PC-9 (cell line): ENCODE measurements at regions not wholly inside any gene's neighbourhood (a gene's known extent, or its start where the extent isn't known, plus 50 kb on each side); places are given as distances from the start of the nearest gene placed in this dataset.

Source experiments
- BruUV-seq: library from RNA; stranded (reverse); fragments of 400-500 nt; replicated peaks from 2 replicates; lab custom pipeline; 2021; lab: Mats Ljungman, UMichigan
- CTCF ChIA-PET: fragments of 300-600 bp; sonication (Branson Sonifier 250); formaldehyde crosslinking; loops from one replicate; lab custom pipeline; 2022; ENCODE audit warnings: antibody characterized with exemption; lab: Charles Lee
- POLR2A ChIA-PET: fragments of 300-600 bp; sonication (Branson Sonifier 250); formaldehyde crosslinking; loops from one replicate; lab custom pipeline; 2022; ENCODE audit warnings: antibody characterized with exemption; ENCODE audit not compliant: unreplicated experiment; lab: Charles Lee
- DNase-seq, 2 experiments: peaks; one replicate each; pipeline versions ENCODE4 v3.0.0 to v3.0.0-alpha.2; 2015 to 2022; ENCODE audit warnings: mixed read lengths in 1 of 2
- H2AFZ ChIP-seq: fragments of 200-600 bp; sonication (generic); 2 replicates; pipeline ENCODE4 v1.8.1; 2017; ENCODE audit warnings: antibody characterized with exemption
- H3F3A ChIP-seq: fragments of 200-600 bp; sonication (generic); 2 replicates; pipeline ENCODE4 v1.8.1; 2017; ENCODE audit warnings: antibody characterized with exemption, mild to moderate bottlenecking, low read depth; ENCODE audit not compliant: insufficient read depth
- H3K27ac ChIP-seq: fragments of 200-600 bp; sonication (generic); 2 replicates; pipeline ENCODE4 v1.6.1; 2016; ENCODE audit warnings: mixed run types
- H3K27me3 ChIP-seq: fragments of 200-600 bp; sonication (generic); 2 replicates; pipeline ENCODE4 v1.6.1; 2016; ENCODE audit warnings: low read depth, mixed run types; ENCODE audit not compliant: insufficient read depth
- H3K36me3 ChIP-seq: fragments of 200-600 bp; sonication (generic); 2 replicates; pipeline ENCODE4 v1.6.1; 2016; ENCODE audit warnings: low read depth, mixed run types
- H3K4me1 ChIP-seq: fragments of 200-600 bp; sonication (generic); replicated peaks from 2 replicates; pipeline ENCODE4 v1.6.1; 2016; ENCODE audit warnings: mixed run types; ENCODE audit not compliant: insufficient read depth
- H3K4me2 ChIP-seq: fragments of 200-600 bp; sonication (generic); 2 replicates; pipeline ENCODE4 v1.6.1; 2017; ENCODE audit warnings: mixed run types
- H3K4me3 ChIP-seq: fragments of 200-600 bp; sonication (generic); 2 replicates; pipeline ENCODE4 v1.6.1; 2016; ENCODE audit warnings: mixed run types
- H3K79me2 ChIP-seq: fragments of 200-600 bp; sonication (generic); 2 replicates; pipeline ENCODE4 v1.6.1; 2017; ENCODE audit warnings: low read depth, mixed run types
- H3K9me2 ChIP-seq: fragments of 200-600 bp; sonication (generic); 2 replicates; pipeline ENCODE4 v1.8.1; 2017; ENCODE audit warnings: mild to moderate bottlenecking; ENCODE audit not compliant: insufficient read depth
- H3K9me3 ChIP-seq: fragments of 200-600 bp; sonication (generic); 2 replicates; pipeline ENCODE4 v1.8.1; 2016; ENCODE audit warnings: low read depth; ENCODE audit not compliant: insufficient read depth
- H4K20me1 ChIP-seq: fragments of 200-600 bp; sonication (generic); 2 replicates; pipeline ENCODE4 v1.8.1; 2017; ENCODE audit not compliant: insufficient read depth
- EZH2 ChIP-seq: fragments of 200-600 bp; sonication (generic); IDR thresholded peaks from 2 replicates; pipeline ENCODE4 v1.8.0; 2017; ENCODE audit warnings: antibody characterized with exemption, low read depth
- intact Hi-C: fragments of 100-400 bp; cut with micrococcal nuclease; formaldehyde crosslinking; loops from one replicate; pipeline ENCODE4 v1.10.0; 2022; ENCODE audit not compliant: unreplicated experiment
- TF ChIP-seq, protein P1 (sequence below): fragments of 200-600 bp; sonication (generic); conservative IDR thresholded peaks from 2 replicates; pipeline ENCODE4 v1.6.1; 2017; ENCODE audit warnings: mixed run types, antibody characterized with exemption, mild to moderate bottlenecking, moderate library complexity

DNA sequence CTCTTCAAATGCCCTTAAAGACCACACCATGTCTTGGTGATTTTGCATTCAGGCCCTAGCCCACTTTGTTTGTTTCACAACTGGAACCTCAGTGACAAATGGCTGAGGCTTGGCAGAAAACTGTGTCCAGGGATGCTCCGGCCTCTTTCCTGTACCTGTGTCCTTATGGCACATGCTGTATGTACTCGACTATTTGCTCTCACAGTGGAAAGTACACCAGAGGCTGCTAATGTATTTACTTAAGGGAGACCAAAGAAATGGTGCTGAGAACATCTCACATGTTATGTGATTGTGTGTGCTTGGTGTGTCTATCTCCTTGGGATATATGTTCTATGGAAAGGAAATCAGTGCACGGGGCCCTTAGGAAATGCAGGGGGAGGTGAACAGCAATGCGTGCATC is 263.3 kb downstream of the GADD45G start:
- no peak for DNase-seq
- Histone ChIP-seq H3K9me2 (no peaks in the 10 kb centered on the region), H3K4me2 (no peak overlapping the region), H3K27me3 (peaks cover 88% of the 10 kb centered on the region), H3K27ac (no peak overlapping the region), H3K36me3 (no peaks in the 10 kb centered on the region), H2AFZ (no peak overlapping the region), H4K20me1 (no peaks in the 10 kb centered on the region), H3F3A (no peaks in the 10 kb centered on the region), H3K4me1 (no peaks in the 10 kb centered on the region), H3K9me3 (no peaks in the 10 kb centered on the region), H3K79me2 (no peaks in the 10 kb centered on the region), H3K4me3 (no peak overlapping the region)
- intact Hi-C loops = no loop called here
- TF ChIP-seq, protein P1, sequence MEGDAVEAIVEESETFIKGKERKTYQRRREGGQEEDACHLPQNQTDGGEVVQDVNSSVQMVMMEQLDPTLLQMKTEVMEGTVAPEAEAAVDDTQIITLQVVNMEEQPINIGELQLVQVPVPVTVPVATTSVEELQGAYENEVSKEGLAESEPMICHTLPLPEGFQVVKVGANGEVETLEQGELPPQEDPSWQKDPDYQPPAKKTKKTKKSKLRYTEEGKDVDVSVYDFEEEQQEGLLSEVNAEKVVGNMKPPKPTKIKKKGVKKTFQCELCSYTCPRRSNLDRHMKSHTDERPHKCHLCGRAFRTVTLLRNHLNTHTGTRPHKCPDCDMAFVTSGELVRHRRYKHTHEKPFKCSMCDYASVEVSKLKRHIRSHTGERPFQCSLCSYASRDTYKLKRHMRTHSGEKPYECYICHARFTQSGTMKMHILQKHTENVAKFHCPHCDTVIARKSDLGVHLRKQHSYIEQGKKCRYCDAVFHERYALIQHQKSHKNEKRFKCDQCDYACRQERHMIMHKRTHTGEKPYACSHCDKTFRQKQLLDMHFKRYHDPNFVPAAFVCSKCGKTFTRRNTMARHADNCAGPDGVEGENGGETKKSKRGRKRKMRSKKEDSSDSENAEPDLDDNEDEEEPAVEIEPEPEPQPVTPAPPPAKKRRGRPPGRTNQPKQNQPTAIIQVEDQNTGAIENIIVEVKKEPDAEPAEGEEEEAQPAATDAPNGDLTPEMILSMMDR = no peak
- TF ChIP-seq EZH2 = no peak
- ChIA-PET POLR2A (no interaction called here), CTCF (no interaction called here)
- BruUV-seq = no TSS peak

DNA sequence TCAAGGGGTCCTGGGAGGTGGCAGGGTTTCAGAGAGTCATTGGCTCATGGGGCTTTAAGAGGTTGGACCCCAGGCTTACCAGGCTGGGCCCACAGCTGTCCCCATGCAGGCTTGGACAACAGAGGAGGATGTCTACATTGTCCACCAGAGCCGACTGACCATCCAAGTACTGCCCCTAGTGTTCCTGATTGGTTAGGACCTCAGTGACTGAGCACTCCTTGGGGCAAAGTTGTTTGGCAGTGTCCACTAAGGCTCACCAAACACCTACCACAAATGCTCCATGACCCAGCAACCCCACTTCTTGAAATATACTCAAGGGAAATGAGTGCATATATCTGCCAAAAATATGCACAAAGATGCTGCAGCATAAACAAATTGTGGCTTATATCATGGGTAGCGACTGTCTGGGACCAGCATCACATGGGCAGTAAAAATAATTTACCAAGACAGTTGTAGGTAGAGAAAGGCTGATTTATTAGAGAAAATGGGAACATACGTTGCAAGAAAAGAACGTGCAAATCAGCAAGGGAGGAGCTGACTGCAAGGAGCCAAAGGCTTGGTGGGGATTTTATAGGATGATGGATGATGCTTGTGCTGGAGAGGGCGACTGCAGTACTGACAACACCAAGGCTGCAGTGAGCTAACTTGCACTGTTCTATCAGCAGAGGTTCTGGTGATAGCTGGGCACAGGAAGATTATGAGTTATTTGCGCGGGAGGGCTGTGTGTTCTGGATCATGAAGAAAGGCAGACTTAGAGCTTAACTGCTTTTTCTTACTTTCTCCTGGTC is 265.2 kb downstream of the GADD45G start:
- Histone ChIP-seq H4K20me1 (no peaks in the 10 kb centered on the region), H3K27ac (no peak overlapping the region), H3K9me3 (no peaks in the 10 kb centered on the region), H3K79me2 (no peaks in the 10 kb centered on the region), H3K4me1 (no peaks in the 10 kb centered on the region), H3K36me3 (no peaks in the 10 kb centered on the region), H3K4me2 (no peak overlapping the region), H2AFZ (no peak overlapping the region), H3F3A (no peaks in the 10 kb centered on the region), H3K9me2 (no peaks in the 10 kb centered on the region), H3K4me3 (no peak overlapping the region), H3K27me3 (peaks cover 90% of the 10 kb centered on the region)
- no peak for DNase-seq
- POLR2A ChIA-PET = no interaction called here
- CTCF ChIA-PET = no interaction called here
- intact Hi-C loops = no loop called here
- BruUV-seq = no TSS peak
- TF ChIP-seq EZH2 = no peak
- TF ChIP-seq, protein P1 = no peak

DNA sequence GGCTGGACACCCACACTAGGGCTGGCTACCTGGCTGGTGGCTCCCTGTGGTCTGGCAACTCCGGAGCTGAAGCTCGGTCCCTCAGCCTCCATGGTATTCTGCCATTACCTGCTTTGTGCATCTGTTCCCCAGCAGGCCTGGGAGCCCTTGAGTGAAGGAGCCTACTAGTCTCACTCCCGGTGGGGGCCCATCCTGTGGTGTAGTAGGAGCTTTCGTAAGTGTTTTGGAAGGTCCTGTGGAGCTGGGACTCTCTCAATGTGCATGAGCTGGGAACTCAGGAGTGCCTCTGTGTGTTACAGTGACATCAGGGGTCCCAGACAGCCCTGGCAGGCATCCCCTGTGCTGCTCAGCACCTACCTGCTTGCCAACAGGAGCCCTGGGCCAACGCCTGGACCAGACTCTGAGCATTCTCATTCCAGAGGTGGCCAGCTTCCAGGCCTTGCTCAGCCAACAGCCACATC is 267.1 kb downstream of the GADD45G start:
- Histone ChIP-seq H3K27me3 (peaks cover 82% of the 10 kb centered on the region), H3K36me3 (no peaks in the 10 kb centered on the region), H3K4me2 (no peak overlapping the region), H3K79me2 (no peaks in the 10 kb centered on the region), H2AFZ (no peak overlapping the region), H3K27ac (no peak overlapping the region), H3K4me3 (no peak overlapping the region), H3K9me2 (no peaks in the 10 kb centered on the region), H3K4me1 (no peaks in the 10 kb centered on the region), H3K9me3 (no peaks in the 10 kb centered on the region), H4K20me1 (no peaks in the 10 kb centered on the region), H3F3A (no peaks in the 10 kb centered on the region)
- CTCF ChIA-PET = no interaction called here
- intact Hi-C loops = no loop called here
- BruUV-seq = no TSS peak
- no peak for TF ChIP-seq EZH2
- TF ChIP-seq, protein P1 = no peak
- DNase-seq = no peak
- POLR2A ChIA-PET = no interaction called here
